H1 (cell line): ENCODE measurements at regions not wholly inside any gene's neighbourhood (a gene's known extent, or its start where the extent isn't known, plus 50 kb on each side); places are given as distances from the start of the nearest gene placed in this dataset.

Source experiments
- CTCF ChIA-PET: fragments of 300-600 bp; sonication (Branson Sonifier 250); formaldehyde crosslinking; loops from one replicate; lab custom pipeline; 2021; ENCODE audit not compliant: partially characterized antibody; lab: Charles Lee
- POLR2A ChIA-PET: fragments of 300-600 bp; sonication (Branson Sonifier 250); formaldehyde crosslinking; loops from one replicate; lab custom pipeline; 2021; ENCODE audit warnings: inconsistent platforms; ENCODE audit not compliant: partially characterized antibody; lab: Charles Lee
- DNase-seq, 2 experiments: peaks; one replicate each; pipeline versions ENCODE4 v3.0.0 to v3.0.0-alpha.2; 2010 to 2022; ENCODE audit warnings: low spot score in 2 of 2, low read depth in 1 of 2, mixed read lengths in 1 of 2
- FAIRE-seq: peaks from 2 replicates; lab custom pipeline; 2011; peaks lifted over from hg19 to GRCh38; lab: Jason Lieb, UNC
- H2AFZ ChIP-seq: 2 replicates; pipeline ENCODE4 v1.8.1; 2012; ENCODE audit warnings: low read length, inconsistent platforms
- H2AK5ac ChIP-seq: 2 replicates; pipeline ENCODE4 v1.6.1; 2013; ENCODE audit warnings: low read depth, low read length
- H2BK120ac ChIP-seq: replicated peaks from 2 replicates; pipeline ENCODE3; 2013; ENCODE audit warnings: low read depth, low read length, inconsistent platforms
- H2BK12ac ChIP-seq: 2 replicates; pipeline ENCODE4 v1.6.1; 2013; ENCODE audit warnings: low read depth, low read length
- H2BK15ac ChIP-seq: 2 replicates; pipeline ENCODE4 v1.6.1; 2013; ENCODE audit warnings: low read length
- H2BK20ac ChIP-seq: 2 replicates; pipeline ENCODE4 v1.6.1; 2013; ENCODE audit warnings: low read length
- H2BK5ac ChIP-seq: 2 replicates; pipeline ENCODE4 v1.6.1; 2013; ENCODE audit warnings: low read depth, low read length
- H3K14ac ChIP-seq: 2 replicates; pipeline ENCODE4 v1.6.1; 2013; ENCODE audit warnings: inconsistent platforms; ENCODE audit not compliant: insufficient read length
- H3K18ac ChIP-seq: 2 replicates; pipeline ENCODE4 v1.6.1; 2013; ENCODE audit warnings: low read length; ENCODE audit errors: extremely low read depth
- H3K23ac ChIP-seq: 2 replicates; pipeline ENCODE4 v1.6.1; 2013; ENCODE audit warnings: inconsistent platforms; ENCODE audit not compliant: insufficient read length
- H3K23me2 ChIP-seq: 2 replicates; pipeline ENCODE4 v1.6.1; 2013; ENCODE audit warnings: low read depth, low read length
- H3K27ac ChIP-seq: 2 replicates; pipeline ENCODE4 v1.6.1; 2011; ENCODE audit warnings: low read depth, low read length, inconsistent platforms
- H3K27me3 ChIP-seq, 4 experiments: replicated peaks in 1 of 4; 1 replicate in 1 of 4; 2 replicates in 3 of 4; pipeline versions ENCODE4 v1.6.1 to v1.8.1; 2011 to 2013; ENCODE audit warnings: low read length in 3 of 4, mild to moderate bottlenecking in 3 of 4, inconsistent platforms in 2 of 4, mixed read lengths in 2 of 4, moderate library complexity in 1 of 4; ENCODE audit not compliant: control insufficient read depth in 3 of 4, insufficient read depth in 3 of 4; ENCODE audit errors: extremely low read depth in 1 of 4
- H3K36me3 ChIP-seq, 4 experiments: 2 replicates each; pipeline versions ENCODE4 v1.6.1 to v1.8.1; 2011 to 2013; ENCODE audit warnings: mild to moderate bottlenecking in 4 of 4, low read length in 3 of 4, moderate library complexity in 2 of 4, control low read depth in 1 of 4, inconsistent platforms in 1 of 4; ENCODE audit not compliant: insufficient read depth in 4 of 4, control insufficient read depth in 2 of 4
- H3K4ac ChIP-seq: replicated peaks from 2 replicates; pipeline ENCODE3; 2013; ENCODE audit warnings: low read length, low read depth, mixed read lengths, inconsistent platforms; ENCODE audit not compliant: insufficient read length
- H3K4me1 ChIP-seq, 4 experiments: replicated peaks in 1 of 4; 1 replicate in 1 of 4; 2 replicates in 3 of 4; pipeline versions ENCODE4 v1.6.1 to v1.8.1; 2011 to 2013; ENCODE audit warnings: low read length in 3 of 4, inconsistent platforms in 2 of 4, mixed read lengths in 1 of 4; ENCODE audit not compliant: insufficient read depth in 4 of 4, control insufficient read depth in 3 of 4
- H3K4me2 ChIP-seq, 2 experiments: 2 replicates each; pipeline versions ENCODE4 v1.6.1 to v1.8.1; 2011 to 2013; ENCODE audit warnings: low read depth in 2 of 2, low read length in 2 of 2, control low read depth in 1 of 2, inconsistent platforms in 1 of 2, mild to moderate bottlenecking in 1 of 2; ENCODE audit not compliant: insufficient read depth in 1 of 2
- H3K4me3 ChIP-seq, 4 experiments: fragments of 200-600, 300-600 bp in 1 of 4; sonication (generic), shearing (Covaris generic), sonication (Bioruptor Twin) in 1 of 4; 2 replicates each; pipeline versions ENCODE4 v1.5.1 to v1.8.1; 2011 to 2016; ENCODE audit warnings: low read length in 4 of 4, low read depth in 3 of 4, control low read depth in 2 of 4, inconsistent platforms in 2 of 4, mild to moderate bottlenecking in 2 of 4, mixed read lengths in 1 of 4, moderate library complexity in 1 of 4; ENCODE audit not compliant: insufficient read depth in 2 of 4; ENCODE audit errors: extremely low read depth in 1 of 4
- H3K56ac ChIP-seq: replicated peaks from 2 replicates; pipeline ENCODE3; 2013; ENCODE audit warnings: low read depth, mild to moderate bottlenecking, mixed read lengths, low read length, inconsistent platforms; ENCODE audit not compliant: insufficient read length
- H3K79me1 ChIP-seq: 2 replicates; pipeline ENCODE4 v1.6.1; 2013; ENCODE audit warnings: low read depth, low read length, control low read depth
- H3K79me2 ChIP-seq, 2 experiments: 2 replicates each; pipeline versions ENCODE4 v1.6.1 to v1.8.1; 2012 to 2013; ENCODE audit warnings: low read length in 2 of 2, mild to moderate bottlenecking in 2 of 2, inconsistent platforms in 1 of 2; ENCODE audit not compliant: insufficient read depth in 2 of 2, control insufficient read depth in 1 of 2
- H3K9ac ChIP-seq, 4 experiments: replicated peaks in 1 of 4; 1 replicate in 1 of 4; 2 replicates in 3 of 4; pipeline versions ENCODE4 v1.6.1 to v1.8.1; 2011 to 2013; ENCODE audit warnings: low read depth in 3 of 4, low read length in 3 of 4, control low read depth in 2 of 4, mild to moderate bottlenecking in 2 of 4, moderate library complexity in 2 of 4, inconsistent platforms in 1 of 4; ENCODE audit errors: extremely low read depth in 1 of 4
- H3K9me3 ChIP-seq, 2 experiments: 2 replicates each; pipeline versions ENCODE4 v1.6.1 to v1.8.1; 2012 to 2013; ENCODE audit warnings: mild to moderate bottlenecking in 2 of 2, moderate library complexity in 2 of 2, control low read depth in 1 of 2, inconsistent platforms in 1 of 2, low read depth in 1 of 2, low read length in 1 of 2, mixed read lengths in 1 of 2; ENCODE audit not compliant: insufficient read depth in 2 of 2
- H4K20me1 ChIP-seq, 2 experiments: replicated peaks in 1 of 2; 2 replicates each; pipeline versions ENCODE3 to v1.8.1; 2011 to 2013; ENCODE audit warnings: inconsistent platforms in 2 of 2, low read length in 2 of 2, mild to moderate bottlenecking in 1 of 2; ENCODE audit not compliant: insufficient read depth in 2 of 2, control insufficient read depth in 1 of 2
- H4K5ac ChIP-seq: 2 replicates; pipeline ENCODE4 v1.6.1; 2013; ENCODE audit warnings: low read length, low read depth, mixed read lengths, inconsistent platforms; ENCODE audit not compliant: insufficient read length
- H4K8ac ChIP-seq: 2 replicates; pipeline ENCODE4 v1.8.0; 2013; ENCODE audit warnings: mild to moderate bottlenecking, moderate library complexity, low read length, inconsistent platforms; ENCODE audit not compliant: insufficient read depth; ENCODE audit errors: extremely low read depth
- H4K91ac ChIP-seq: replicated peaks from 2 replicates; pipeline ENCODE3; 2013; ENCODE audit warnings: low read length, mixed read lengths, inconsistent platforms; ENCODE audit not compliant: insufficient read length
- BCL11A ChIP-seq, 2 experiments: IDR thresholded peaks; one replicate each; pipeline ENCODE4 v1.6.1; 2011; ENCODE audit warnings: low read depth in 2 of 2, low read length in 2 of 2, mild to moderate bottlenecking in 2 of 2
- BRCA1 ChIP-seq: IDR thresholded peaks from 2 replicates; pipeline ENCODE4 v1.6.1; 2012; ENCODE audit warnings: low read depth, low read length, improper control_type of control experiment
- CBX8 ChIP-seq: fragments of 300-800, 300-1000 bp; sonication (generic); IDR thresholded peaks from 2 replicates; pipeline ENCODE4 v1.7.1; 2016; ENCODE audit warnings: low read depth, low read length, borderline replicate concordance
- HDAC2 ChIP-seq, 2 experiments: fragments of 300-600 bp in 1 of 2; sonication (generic) in 1 of 2; IDR thresholded peaks; 2 replicates each; pipeline ENCODE4 v1.6.1; 2011 to 2012; ENCODE audit warnings: low read depth in 2 of 2, low read length in 2 of 2, mild to moderate bottlenecking in 2 of 2, moderate library complexity in 2 of 2, borderline replicate concordance in 1 of 2, inconsistent platforms in 1 of 2
- KDM5A ChIP-seq: fragments of 200-600 bp; IDR thresholded peaks from 2 replicates; pipeline ENCODE4 v1.7.1; 2012; ENCODE audit warnings: mild to moderate bottlenecking, low read length, inconsistent platforms, mixed read lengths
- MAFK ChIP-seq: IDR thresholded peaks from 2 replicates; pipeline ENCODE4 v1.6.1; 2012; ENCODE audit warnings: low read depth, mild to moderate bottlenecking, improper control_type of control experiment, low read length
- POLR2A ChIP-seq, 2 experiments: IDR thresholded peaks; 1 replicate in 1 of 2; 2 replicates in 1 of 2; pipeline ENCODE4 v1.6.1; 2011; ENCODE audit warnings: low read depth in 2 of 2, low read length in 2 of 2, mild to moderate bottlenecking in 2 of 2; ENCODE audit errors: control extremely low read depth in 1 of 2
- POU5F1 ChIP-seq: IDR thresholded peaks from 2 replicates; pipeline ENCODE4 v1.6.1; 2011; ENCODE audit warnings: low read depth, mild to moderate bottlenecking, low read length, moderate library complexity
- RBBP5 ChIP-seq: IDR thresholded peaks from 2 replicates; pipeline ENCODE4 v1.7.1; 2012; ENCODE audit warnings: low read depth, mild to moderate bottlenecking, inconsistent platforms, low read length, moderate library complexity, borderline replicate concordance
- RXRA ChIP-seq: IDR thresholded peaks from 2 replicates; pipeline ENCODE4 v1.6.1; 2011; ENCODE audit warnings: low read depth, mild to moderate bottlenecking, low read length, moderate library complexity; ENCODE audit not compliant: insufficient read depth
- SIRT6 ChIP-seq: IDR thresholded peaks from one replicate; pipeline ENCODE4 v1.7.1; 2012; ENCODE audit warnings: low read length, inconsistent platforms
- TCF12 ChIP-seq: IDR thresholded peaks from 2 replicates; pipeline ENCODE4 v1.6.1; 2011; ENCODE audit warnings: low read depth, mild to moderate bottlenecking, low read length
- TEAD4 ChIP-seq: IDR thresholded peaks from 2 replicates; pipeline ENCODE4 v1.6.1; 2012; ENCODE audit warnings: low read depth, low read length, inconsistent platforms, mixed read lengths
- YY1 ChIP-seq: IDR thresholded peaks from 2 replicates; pipeline ENCODE4 v1.6.1; 2011; ENCODE audit warnings: low read depth, mild to moderate bottlenecking, low read length
- WGBS, 2 experiments: shearing (Covaris generic) in 1 of 2; methylation state at CpG; one replicate each; pipeline versions ENCODE4 v1.1.6 to v1.1.7; 2013 to 2015; ENCODE audit warnings: low lambda C conversion rate in 2 of 2, mixed read lengths in 2 of 2, inconsistent platforms in 1 of 2, low coverage in 1 of 2, missing lambda C conversion rate in 1 of 2; ENCODE audit not compliant: insufficient replicate concordance in 2 of 2, insufficient coverage in 1 of 2, insufficient read length in 1 of 2; ENCODE audit errors: extremely low coverage in 1 of 2, missing lambda C conversion rate in 1 of 2; 5-methylcytosine and 5-hydroxymethylcytosine counted together
- TF ChIP-seq, protein P1 (sequence below): IDR thresholded peaks from 2 replicates; pipeline ENCODE4 v1.6.1; 2011; ENCODE audit warnings: low read length, improper control_type of control experiment

GRCh38 chr6:127641905-127642304 lies 64.9 kb downstream of the C6orf58 start:
- no peak overlapping the region for H4K5ac ChIP-seq
- H3K4me2 ChIP-seq, result peak overlapping the region in 1 of 2 experiments; percentile 12; a peak in 1 of 4 replicates
- no peak overlapping the region for H3K4ac ChIP-seq
- POLR2A ChIA-PET, result no interaction called here
- no peak overlapping the region for H2BK5ac ChIP-seq
- H3K18ac ChIP-seq, result no peak overlapping the region
- no peak overlapping the region for H2BK12ac ChIP-seq
- FAIRE-seq, result peak; percentile 98
- H3K4me3 ChIP-seq, result no peak overlapping the region
- H3K79me1 ChIP-seq, result no peaks in the 10 kb centered on the region
- peak overlapping the region; percentile 85; the same call in 1 of the 2 replicates for H2AFZ ChIP-seq
- no peak overlapping the region for H3K56ac ChIP-seq
- peak; percentile 19 to 52 for DNase-seq
- H2AK5ac ChIP-seq, result no peak overlapping the region
- H2BK15ac ChIP-seq, result no peak overlapping the region
- no peak overlapping the region for H4K91ac ChIP-seq
- H3K27ac ChIP-seq, result no peak overlapping the region
- WGBS, 2 experiments, result 46% methylated on average over 7 of the region's 7 CpGs; no CpG with 5 or more reads in 1 of the 2 experiments
- H3K9ac ChIP-seq, result no peak overlapping the region
- H4K8ac ChIP-seq, result no peak overlapping the region
- CTCF ChIA-PET, result interaction anchor here (0.6 to 4.0 kb wide), 26 partner anchors 11 to 1227 kb away, joined by 3 to 15 read pairs (median 5); no protein-coding TSS in a partner anchor
- no peaks in the 10 kb centered on the region for H3K23me2 ChIP-seq
- H2BK120ac ChIP-seq, result no peak overlapping the region
- H3K27me3 ChIP-seq, result no peaks in the 10 kb centered on the region
- no peak overlapping the region for H3K23ac ChIP-seq
- no peaks in the 10 kb centered on the region for H3K79me2 ChIP-seq
- no peaks in the 10 kb centered on the region for H3K36me3 ChIP-seq
- H2BK20ac ChIP-seq, result no peak overlapping the region
- no peaks in the 10 kb centered on the region for H4K20me1 ChIP-seq
- H3K4me1 ChIP-seq, result no peaks in the 10 kb centered on the region
- no peaks in the 10 kb centered on the region for H3K9me3 ChIP-seq
- no peak overlapping the region for H3K14ac ChIP-seq
- TF ChIP-seq KDM5A (no peak), RXRA (no peak), BRCA1 (no peak), HDAC2 (IDR thresholded peaks at IDR 0.05; ENCODE audit: borderline replicate concordance in 1 of 2, low read depth in 2 of 2, low read length in 2 of 2) (no peak), RBBP5 (no peak), POU5F1 (no peak), TEAD4 (no peak), SIRT6 (no peak), MAFK (peak; percentile 26; the same call in 1 of the 2 replicates), POLR2A (IDR thresholded peaks at IDR 0.05; ENCODE audit: control extremely low read depth in 1 of 2, low read depth in 2 of 2, low read length in 2 of 2) (no peak), CBX8 (no peak), BCL11A (IDR thresholded peaks at IDR 0.05; ENCODE audit: low read depth in 2 of 2, low read length in 2 of 2) (no peak), YY1 (0 out of 2 replicates have a peak, but pooled peaks have one; percentile 26), TCF12 (no peak)
- TF ChIP-seq, protein P1, sequence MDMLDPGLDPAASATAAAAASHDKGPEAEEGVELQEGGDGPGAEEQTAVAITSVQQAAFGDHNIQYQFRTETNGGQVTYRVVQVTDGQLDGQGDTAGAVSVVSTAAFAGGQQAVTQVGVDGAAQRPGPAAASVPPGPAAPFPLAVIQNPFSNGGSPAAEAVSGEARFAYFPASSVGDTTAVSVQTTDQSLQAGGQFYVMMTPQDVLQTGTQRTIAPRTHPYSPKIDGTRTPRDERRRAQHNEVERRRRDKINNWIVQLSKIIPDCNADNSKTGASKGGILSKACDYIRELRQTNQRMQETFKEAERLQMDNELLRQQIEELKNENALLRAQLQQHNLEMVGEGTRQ, result no peak
